HEK293 (cell line): ENCODE measurements at regions not wholly inside any gene's neighbourhood (a gene's known extent, or its start where the extent isn't known, plus 50 kb on each side); places are given as distances from the start of the nearest gene placed in this dataset.

ENCODE experiments used
- CTCF ChIA-PET: fragments of 350-600 bp; formaldehyde crosslinking; extraction: SDS; loops from one replicate; lab custom pipeline; 2021; ENCODE audit warnings: antibody characterized with exemption; lab: Yijun Ruan, JAX
- POLR2A ChIA-PET: fragments of 300-600 bp; formaldehyde crosslinking; extraction: SDS; loops from one replicate; lab custom pipeline; 2020; ENCODE audit warnings: antibody characterized with exemption, inconsistent platforms; lab: Yijun Ruan, JAX
- H3K27ac ChIP-seq: fragments of 200-500 bp; sonication (Bioruptor generic); 2 replicates; pipeline ENCODE4 v1.5.1; 2014; ENCODE audit warnings: low read depth, low read length, control low read depth, inconsistent platforms; ENCODE audit errors: extremely low read depth
- H3K36me3 ChIP-seq, 2 experiments: fragments of 200-500 bp in 1 of 2; sonication (Bioruptor generic) in 1 of 2; 1 replicate in 1 of 2; 2 replicates in 1 of 2; pipeline ENCODE4 v1.5.1; 2014 to 2017; ENCODE audit warnings: inconsistent platforms in 2 of 2, low read length in 2 of 2; ENCODE audit not compliant: control insufficient read depth in 2 of 2, insufficient read depth in 1 of 2
- H3K4me1 ChIP-seq: fragments of 200-500 bp; sonication (Bioruptor generic); 2 replicates; pipeline ENCODE4 v1.5.1; 2014; ENCODE audit warnings: mild to moderate bottlenecking, low read length, inconsistent platforms; ENCODE audit not compliant: control insufficient read depth, insufficient read depth
- H3K4me3 ChIP-seq: 2 replicates; pipeline ENCODE4 v1.5.1; 2011; ENCODE audit warnings: low read depth, mild to moderate bottlenecking, control low read depth, low read length, moderate library complexity
- H3K9me3 ChIP-seq: fragments of 200-500 bp; sonication (Bioruptor generic); 2 replicates; pipeline ENCODE4 v1.5.1; 2014; ENCODE audit warnings: low read depth, low read length, inconsistent platforms; ENCODE audit not compliant: control insufficient read depth, insufficient read depth
- CTCF ChIP-seq: fragments of 450-650 bp; formaldehyde crosslinking; IDR thresholded peaks from 2 replicates; pipeline ENCODE4 v1.5.1; 2016; ENCODE audit warnings: missing biosample characterization, missing genetic modification characterization
- HOXD13 ChIP-seq: sonication (generic); formaldehyde crosslinking; IDR thresholded peaks from 2 replicates; pipeline ENCODE4 v1.8.0; 2022; ENCODE audit warnings: missing genetic modification reagents, borderline replicate concordance
- KLF10 ChIP-seq: fragments of 450-650 bp; IDR thresholded peaks from 2 replicates; pipeline ENCODE4 v1.5.1; 2018; ENCODE audit warnings: missing biosample characterization, mild to moderate bottlenecking, missing genetic modification characterization
- KLF17 ChIP-seq: fragments of 450-650 bp; formaldehyde crosslinking; IDR thresholded peaks from 2 replicates; pipeline ENCODE4 v1.5.1; 2016; ENCODE audit warnings: missing biosample characterization, missing genetic modification characterization
- PATZ1 ChIP-seq: fragments of 450-650 bp; formaldehyde crosslinking; IDR thresholded peaks from 2 replicates; pipeline ENCODE4 v1.5.1; 2016; ENCODE audit warnings: missing biosample characterization, missing genetic modification characterization
- PRDM10 ChIP-seq: fragments of 450-650 bp; formaldehyde crosslinking; IDR thresholded peaks from 2 replicates; pipeline ENCODE4 v1.5.1; 2016; ENCODE audit warnings: missing biosample characterization, missing genetic modification characterization
- TSHZ1 ChIP-seq: fragments of 450-650 bp; formaldehyde crosslinking; IDR thresholded peaks from 2 replicates; pipeline ENCODE4 v1.5.1; 2016; ENCODE audit warnings: missing biosample characterization, missing genetic modification characterization, borderline replicate concordance
- ZFP3 ChIP-seq: fragments of 450-650 bp; formaldehyde crosslinking; IDR thresholded peaks from 2 replicates; pipeline ENCODE4 v1.5.1; 2016; ENCODE audit warnings: low read depth, missing biosample characterization, missing genetic modification characterization
- ZNF175 ChIP-seq: fragments of 450-650 bp; formaldehyde crosslinking; IDR thresholded peaks from 2 replicates; pipeline ENCODE4 v1.5.1; 2016; ENCODE audit warnings: missing biosample characterization, missing genetic modification characterization
- ZNF239 ChIP-seq: fragments of 450-650 bp; formaldehyde crosslinking; IDR thresholded peaks from 2 replicates; pipeline ENCODE4 v1.5.1; 2016; ENCODE audit warnings: missing biosample characterization, missing genetic modification characterization
- ZNF280C ChIP-seq: fragments of 450-650 bp; formaldehyde crosslinking; IDR thresholded peaks from 2 replicates; pipeline ENCODE4 v1.5.1; 2016; ENCODE audit warnings: missing biosample characterization, missing genetic modification characterization
- ZNF292 ChIP-seq: fragments of 450-650 bp; formaldehyde crosslinking; IDR thresholded peaks from 2 replicates; pipeline ENCODE4 v1.5.1; 2016; ENCODE audit warnings: low read depth, missing biosample characterization, missing genetic modification characterization, borderline replicate concordance
- ZNF354C ChIP-seq: fragments of 450-650 bp; formaldehyde crosslinking; IDR thresholded peaks from 2 replicates; pipeline ENCODE4 v1.5.1; 2016; ENCODE audit warnings: missing biosample characterization, missing genetic modification characterization, low read depth, borderline replicate concordance
- ZNF37A ChIP-seq: fragments of 450-650 bp; IDR thresholded peaks from 2 replicates; pipeline ENCODE4 v1.5.1; 2018; ENCODE audit warnings: missing biosample characterization, missing genetic modification characterization
- ZNF529 ChIP-seq: fragments of 450-650 bp; formaldehyde crosslinking; IDR thresholded peaks from 2 replicates; pipeline ENCODE4 v1.5.1; 2017; ENCODE audit warnings: missing genetic modification characterization, missing biosample characterization; ENCODE audit not compliant: insufficient replicate concordance
- ZNF596 ChIP-seq: fragments of 450-650 bp; IDR thresholded peaks from 2 replicates; pipeline ENCODE4 v1.5.0; 2018; ENCODE audit warnings: missing biosample characterization, mild to moderate bottlenecking, missing genetic modification characterization, moderate library complexity
- ZNF623 ChIP-seq: fragments of 450-650 bp; formaldehyde crosslinking; IDR thresholded peaks from 2 replicates; pipeline ENCODE4 v1.5.1; 2016; ENCODE audit warnings: missing biosample characterization, missing genetic modification characterization
- ZNF654 ChIP-seq: fragments of 450-650 bp; formaldehyde crosslinking; IDR thresholded peaks from 2 replicates; pipeline ENCODE4 v1.5.1; 2016; ENCODE audit warnings: low read depth, missing biosample characterization, missing genetic modification characterization
- ZNF747 ChIP-seq: fragments of 450-650 bp; formaldehyde crosslinking; IDR thresholded peaks from 2 replicates; pipeline ENCODE4 v1.5.1; 2016; ENCODE audit warnings: missing biosample characterization, missing genetic modification characterization
- ZNF843 ChIP-seq: fragments of 450-650 bp; formaldehyde crosslinking; IDR thresholded peaks from 2 replicates; pipeline ENCODE4 v1.5.1; 2016; ENCODE audit warnings: missing biosample characterization, missing genetic modification characterization
- ZSCAN23 ChIP-seq: fragments of 450-650 bp; formaldehyde crosslinking; IDR thresholded peaks from 2 replicates; pipeline ENCODE4 v1.5.1; 2016; ENCODE audit warnings: missing biosample characterization, missing genetic modification characterization
- ZSCAN30 ChIP-seq: fragments of 450-650 bp; IDR thresholded peaks from 2 replicates; pipeline ENCODE4 v1.5.1; 2018; ENCODE audit warnings: missing biosample characterization, mild to moderate bottlenecking, missing genetic modification characterization, moderate library complexity
- ZXDB ChIP-seq: fragments of 450-650 bp; formaldehyde crosslinking; IDR thresholded peaks from 2 replicates; pipeline ENCODE4 v1.5.1; 2016; ENCODE audit warnings: missing biosample characterization, missing genetic modification characterization

GRCh38 chrX:97705936-97706335 lies 822.2 kb downstream of the RPA4 start (continued):
- TF ChIP-seq ZNF747 (tag by site-specific recombination) (no peak), ZNF292 (no peak), CTCF (tag by site-specific recombination) (no peak), ZXDB (tag by site-specific recombination) (no peak), KLF17 (tag by site-specific recombination) (no peak), ZNF654 (tag by site-specific recombination) (no peak), HOXD13 (CRISPR knock-in tag) (no peak), PRDM10 (no peak), ZNF843 (tag by site-specific recombination) (no peak)
- TF ChIP-seq, all 188 proteins: peak for 0

GRCh38 chrX:97714072-97714471 lies 830.4 kb downstream of the RPA4 start:
- POLR2A ChIA-PET, result interaction anchor here (0.6 kb wide), 1 partner anchor 324 kb away, joined by 3 read pairs; no protein-coding TSS in a partner anchor
- H3K9me3 ChIP-seq, result no peaks in the 10 kb centered on the region
- CTCF ChIA-PET, result no interaction called here
- TF ChIP-seq ZFP3, result no peak
- no peak for TF ChIP-seq ZNF623 (tag by site-specific recombination)
- no peak for TF ChIP-seq ZNF37A (tag by site-specific recombination)
- no peak for TF ChIP-seq ZNF280C (tag by site-specific recombination)
- TF ChIP-seq ZNF529 (tag by site-specific recombination), result no peak
- no peak for TF ChIP-seq ZSCAN30
- no peak for TF ChIP-seq ZSCAN23 (tag by site-specific recombination)
- no peak for TF ChIP-seq ZNF596
- no peak for TF ChIP-seq ZNF175
- TF ChIP-seq ZXDB (tag by site-specific recombination), result no peak
- no peak for TF ChIP-seq TSHZ1 (tag by site-specific recombination)
- TF ChIP-seq ZNF239 (tag by site-specific recombination), result no peak
- TF ChIP-seq PATZ1 (tag by site-specific recombination), result no peak
- TF ChIP-seq KLF10, result no peak
- TF ChIP-seq ZNF354C, result no peak
- H3K27ac ChIP-seq, result no peak overlapping the region
- no peaks in the 10 kb centered on the region for H3K36me3 ChIP-seq
- no peak overlapping the region for H3K4me3 ChIP-seq
- no peaks in the 10 kb centered on the region for H3K4me1 ChIP-seq
